Rectal smooth muscle tissue (tissue), 1 donor: ENCODE measurements at regions not wholly inside any gene's neighbourhood (a gene's known extent, or its start where the extent isn't known, plus 50 kb on each side); places are given as distances from the start of the nearest gene placed in this dataset.

Experiments used
- H3K27ac ChIP-seq: one replicate; pipeline ENCODE4 v1.7.0; 2013; ENCODE audit warnings: low read depth, low read length, inconsistent platforms
- H3K27me3 ChIP-seq: one replicate; pipeline ENCODE4 v1.7.0; 2013; ENCODE audit warnings: low read length; ENCODE audit not compliant: control insufficient read depth, insufficient read depth
- H3K36me3 ChIP-seq: one replicate; pipeline ENCODE4 v1.7.0; 2013; ENCODE audit warnings: low read length; ENCODE audit not compliant: control insufficient read depth, insufficient read depth
- H3K4me1 ChIP-seq: one replicate; pipeline ENCODE4 v1.7.0; 2013; ENCODE audit warnings: low read length; ENCODE audit not compliant: control insufficient read depth, insufficient read depth
- H3K4me3 ChIP-seq: one replicate; pipeline ENCODE4 v1.7.0; 2013; ENCODE audit warnings: low read length
- H3K9ac ChIP-seq: one replicate; pipeline ENCODE4 v1.7.0; 2013; ENCODE audit warnings: low read length

GRCh38 chr7:46160861-46161260, 239.8 kb upstream of the IGFBP3 start:
- Histone ChIP-seq H3K4me3 (no peak overlapping the region), H3K9ac (no peak overlapping the region), H3K27me3 (no peaks in the 10 kb centered on the region), H3K36me3 (no peaks in the 10 kb centered on the region), H3K27ac (no peak overlapping the region), H3K4me1 (no peaks in the 10 kb centered on the region)

GRCh38 chr7:46157931-46158330, 236.9 kb upstream of the IGFBP3 start:
- H3K9ac ChIP-seq: no peak overlapping the region
- H3K4me1 ChIP-seq: no peaks in the 10 kb centered on the region
- no peak overlapping the region for H3K27ac ChIP-seq
- no peak overlapping the region for H3K4me3 ChIP-seq
- H3K27me3 ChIP-seq: no peaks in the 10 kb centered on the region
- no peaks in the 10 kb centered on the region for H3K36me3 ChIP-seq

GRCh38 chr7:46157404-46157803, 236.3 kb upstream of the IGFBP3 start:
- Histone ChIP-seq H3K27ac (no peak overlapping the region), H3K4me1 (no peaks in the 10 kb centered on the region)

GRCh38 chr7:46156853-46157252, 235.8 kb upstream of the IGFBP3 start:
- no peaks in the 10 kb centered on the region for H3K27me3 ChIP-seq
- no peak overlapping the region for H3K4me3 ChIP-seq
- H3K27ac ChIP-seq: no peak overlapping the region
- no peaks in the 10 kb centered on the region for H3K36me3 ChIP-seq
- H3K9ac ChIP-seq: no peak overlapping the region
- no peaks in the 10 kb centered on the region for H3K4me1 ChIP-seq

More at GRCh38 chr7:46157404-46157803, 236.3 kb upstream of the IGFBP3 start:
- Histone ChIP-seq H3K9ac (no peak overlapping the region), H3K4me3 (no peak overlapping the region), H3K27me3 (no peaks in the 10 kb centered on the region), H3K36me3 (no peaks in the 10 kb centered on the region)

GRCh38 chr7:46156086-46156485, 235.0 kb upstream of the IGFBP3 start:
- Histone ChIP-seq H3K9ac (no peak overlapping the region), H3K4me3 (no peak overlapping the region), H3K27me3 (no peaks in the 10 kb centered on the region), H3K4me1 (no peaks in the 10 kb centered on the region), H3K36me3 (no peaks in the 10 kb centered on the region), H3K27ac (no peak overlapping the region)

GRCh38 chr7:46155367-46155766, 234.3 kb upstream of the IGFBP3 start:
- no peak overlapping the region for H3K4me3 ChIP-seq
- no peak overlapping the region for H3K27ac ChIP-seq
- no peaks in the 10 kb centered on the region for H3K4me1 ChIP-seq
- no peak overlapping the region for H3K9ac ChIP-seq
- no peaks in the 10 kb centered on the region for H3K36me3 ChIP-seq
- H3K27me3 ChIP-seq: no peaks in the 10 kb centered on the region

GRCh38 chr7:46153951-46154787, 233.1 kb upstream of the IGFBP3 start:
- Histone ChIP-seq H3K9ac (no peak overlapping the region), H3K4me1 (no peaks in the 10 kb centered on the region), H3K27me3 (no peaks in the 10 kb centered on the region), H3K36me3 (no peaks in the 10 kb centered on the region), H3K27ac (no peak overlapping the region), H3K4me3 (no peak overlapping the region)

GRCh38 chr7:46153583-46153950, 232.5 kb upstream of the IGFBP3 start:
- Histone ChIP-seq H3K4me1 (no peaks in the 10 kb centered on the region), H3K4me3 (no peak overlapping the region), H3K27me3 (no peaks in the 10 kb centered on the region), H3K27ac (no peak overlapping the region), H3K9ac (no peak overlapping the region), H3K36me3 (no peaks in the 10 kb centered on the region)

- H3K9ac ChIP-seq: no peak overlapping the region
- no peak overlapping the region for H3K27ac ChIP-seq
- no peak overlapping the region for H3K4me3 ChIP-seq
- H3K36me3 ChIP-seq: no peaks in the 10 kb centered on the region
- H3K4me1 ChIP-seq: no peaks in the 10 kb centered on the region
- H3K27me3 ChIP-seq: no peaks in the 10 kb centered on the region
Measured at GRCh38 chr7:46152696-46153095, 231.6 kb upstream of the IGFBP3 start.

- Histone ChIP-seq H3K27ac (no peak overlapping the region), H3K4me3 (no peak overlapping the region), H3K4me1 (no peaks in the 10 kb centered on the region), H3K9ac (no peak overlapping the region), H3K27me3 (no peaks in the 10 kb centered on the region), H3K36me3 (no peaks in the 10 kb centered on the region)
Measured at GRCh38 chr7:46150721-46151120, 229.6 kb upstream of the IGFBP3 start.

GRCh38 chr7:46150202-46150601, 229.1 kb upstream of the IGFBP3 start:
- Histone ChIP-seq H3K27ac (no peak overlapping the region), H3K4me3 (no peak overlapping the region), H3K4me1 (no peaks in the 10 kb centered on the region), H3K27me3 (no peaks in the 10 kb centered on the region), H3K9ac (no peak overlapping the region), H3K36me3 (no peaks in the 10 kb centered on the region)

- Histone ChIP-seq H3K27me3 (no peaks in the 10 kb centered on the region), H3K36me3 (no peaks in the 10 kb centered on the region), H3K4me3 (no peak overlapping the region), H3K9ac (no peak overlapping the region), H3K4me1 (no peaks in the 10 kb centered on the region), H3K27ac (no peak overlapping the region)
Measured at GRCh38 chr7:46147871-46148270, 226.8 kb upstream of the IGFBP3 start.
